ENCODE measurements at regions not wholly inside any gene's neighbourhood (a gene's known extent, or its start where the extent isn't known, plus 50 kb on each side); places are given as distances from the start of the nearest gene placed in this dataset.
A peak's percentile ranks its signal among the peaks of the same experiment; 100 is the strongest.

DNA sequence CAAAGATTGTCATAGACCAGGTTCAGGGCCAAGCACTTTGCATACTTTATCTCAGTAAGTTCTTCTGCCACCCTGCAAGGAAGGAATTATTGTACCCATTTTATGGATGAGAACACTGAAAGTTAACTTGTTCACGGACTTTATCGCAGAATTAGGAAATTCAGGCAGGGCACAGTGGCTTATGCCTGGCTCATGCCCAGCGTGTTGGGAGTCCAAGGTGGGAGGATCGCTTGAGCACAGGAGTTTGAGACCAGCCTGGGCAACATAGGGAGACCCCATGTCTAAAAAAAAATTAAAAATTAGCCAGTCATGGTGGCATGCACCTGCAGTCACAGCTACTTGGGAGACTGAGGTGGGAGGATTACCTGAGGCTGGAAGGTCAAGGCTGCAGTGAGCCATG is 72.4 kb downstream of the MFAP3 start:
- H3K27ac Mint-ChIP-seq (ENCODE audit: unreplicated experiment): no peak overlapping the region
- no peak for DNase-seq (ENCODE audit: low read depth, low spot score)
- no peaks in the 10 kb centered on the region for H3K36me3 Mint-ChIP-seq (ENCODE audit: low read depth)
- peaks cover 17% of the 10 kb centered on the region for H3K4me1 Mint-ChIP-seq
- no peaks in the 10 kb centered on the region for H3K9me3 Mint-ChIP-seq
- H3K4me3 Mint-ChIP-seq: no peak overlapping the region
- peaks cover 2% of the 10 kb centered on the region for H3K27me3 Mint-ChIP-seq (ENCODE audit: low read depth)
- TF ChIP-seq, protein P1, sequence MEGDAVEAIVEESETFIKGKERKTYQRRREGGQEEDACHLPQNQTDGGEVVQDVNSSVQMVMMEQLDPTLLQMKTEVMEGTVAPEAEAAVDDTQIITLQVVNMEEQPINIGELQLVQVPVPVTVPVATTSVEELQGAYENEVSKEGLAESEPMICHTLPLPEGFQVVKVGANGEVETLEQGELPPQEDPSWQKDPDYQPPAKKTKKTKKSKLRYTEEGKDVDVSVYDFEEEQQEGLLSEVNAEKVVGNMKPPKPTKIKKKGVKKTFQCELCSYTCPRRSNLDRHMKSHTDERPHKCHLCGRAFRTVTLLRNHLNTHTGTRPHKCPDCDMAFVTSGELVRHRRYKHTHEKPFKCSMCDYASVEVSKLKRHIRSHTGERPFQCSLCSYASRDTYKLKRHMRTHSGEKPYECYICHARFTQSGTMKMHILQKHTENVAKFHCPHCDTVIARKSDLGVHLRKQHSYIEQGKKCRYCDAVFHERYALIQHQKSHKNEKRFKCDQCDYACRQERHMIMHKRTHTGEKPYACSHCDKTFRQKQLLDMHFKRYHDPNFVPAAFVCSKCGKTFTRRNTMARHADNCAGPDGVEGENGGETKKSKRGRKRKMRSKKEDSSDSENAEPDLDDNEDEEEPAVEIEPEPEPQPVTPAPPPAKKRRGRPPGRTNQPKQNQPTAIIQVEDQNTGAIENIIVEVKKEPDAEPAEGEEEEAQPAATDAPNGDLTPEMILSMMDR (conservative IDR thresholded peaks at IDR 0.05): no peak

DNA sequence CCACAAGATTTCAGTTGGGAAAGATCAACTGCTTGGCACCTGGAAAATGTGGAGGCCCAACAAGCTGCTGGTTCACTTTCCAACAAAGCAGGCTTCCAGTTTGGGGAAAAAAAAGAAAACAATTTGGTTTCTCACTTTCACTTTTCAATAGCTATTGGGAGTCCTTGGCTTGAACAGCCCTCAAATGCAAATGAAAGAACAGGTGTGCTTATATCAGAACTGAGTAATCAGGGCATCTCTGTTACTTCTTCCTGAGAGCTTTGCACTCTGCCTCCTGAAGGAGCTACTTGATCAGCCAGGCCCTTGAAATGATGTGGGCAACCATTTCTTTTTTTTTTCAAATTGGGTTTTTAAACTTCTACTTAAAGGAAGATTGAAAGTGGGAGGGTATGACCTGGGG is 73.5 kb downstream of the MFAP3 start:
- Mint-ChIP-seq H3K36me3 (ENCODE audit: low read depth) (no peaks in the 10 kb centered on the region), H3K4me3 (no peak overlapping the region), H3K4me1 (peaks cover 14% of the 10 kb centered on the region), H3K27me3 (ENCODE audit: low read depth) (peaks cover 2% of the 10 kb centered on the region), H3K27ac (ENCODE audit: unreplicated experiment) (no peak overlapping the region), H3K9me3 (no peaks in the 10 kb centered on the region)
- TF ChIP-seq, protein P1 (conservative IDR thresholded peaks at IDR 0.05): no peak
- no peak for DNase-seq (ENCODE audit: low read depth, low spot score)

DNA sequence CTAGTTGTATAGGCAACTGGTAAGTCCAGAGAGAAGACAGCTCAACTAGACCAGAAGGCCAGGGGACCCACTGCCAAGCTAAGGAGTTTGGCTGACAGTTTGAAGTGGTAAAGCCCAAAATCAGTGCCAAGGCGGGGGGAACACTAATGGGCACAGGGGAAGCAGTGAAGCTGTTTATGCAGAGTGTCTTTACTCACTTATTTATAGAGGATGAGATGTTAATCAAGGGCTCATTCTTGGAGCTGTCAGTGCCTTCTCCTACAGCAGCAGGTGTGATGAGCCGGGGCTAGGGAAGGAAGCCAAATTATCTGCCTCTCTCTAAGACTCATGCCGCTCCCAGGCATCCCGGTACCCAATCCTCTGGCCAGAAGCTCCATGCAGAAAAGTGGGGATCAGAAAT is 75.2 kb upstream of the GALNT10 start:
- TF ChIP-seq, protein P1 (conservative IDR thresholded peaks at IDR 0.05): no peak
- Mint-ChIP-seq H3K36me3 (ENCODE audit: low read depth) (no peaks in the 10 kb centered on the region), H3K27me3 (ENCODE audit: low read depth) (no peaks in the 10 kb centered on the region), H3K4me3 (no peak overlapping the region), H3K4me1 (peaks cover 5% of the 10 kb centered on the region), H3K9me3 (no peaks in the 10 kb centered on the region), H3K27ac (ENCODE audit: unreplicated experiment) (no peak overlapping the region)
- DNase-seq (ENCODE audit: low read depth, low spot score): no peak

DNA sequence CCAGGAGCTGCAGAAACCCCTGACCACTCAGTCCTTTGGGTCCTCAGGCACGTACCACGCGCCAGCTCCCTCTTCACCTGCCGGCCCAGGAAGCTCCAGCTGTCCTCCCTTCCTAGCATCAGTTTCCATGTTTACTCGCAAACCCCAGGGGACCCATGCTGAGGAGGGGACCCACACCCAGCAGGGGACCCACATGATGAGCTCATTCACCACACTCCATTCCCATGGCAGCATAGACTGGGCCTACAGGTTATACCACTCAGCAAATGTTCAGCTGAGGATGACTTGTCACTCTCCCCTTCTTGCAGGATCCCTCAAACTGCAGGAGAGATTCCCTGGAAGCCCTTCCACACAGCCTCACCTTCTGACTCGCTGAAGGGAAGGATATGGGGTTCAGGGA is 73.5 kb upstream of the GALNT10 start:
- H3K4me1 Mint-ChIP-seq: no peaks in the 10 kb centered on the region
- no peak for DNase-seq (ENCODE audit: low read depth, low spot score)
- H3K36me3 Mint-ChIP-seq (ENCODE audit: low read depth): no peaks in the 10 kb centered on the region
- no peaks in the 10 kb centered on the region for H3K27me3 Mint-ChIP-seq (ENCODE audit: low read depth)
- no peak overlapping the region for H3K27ac Mint-ChIP-seq (ENCODE audit: unreplicated experiment)
- TF ChIP-seq, protein P1 (conservative IDR thresholded peaks at IDR 0.05): no peak
- no peaks in the 10 kb centered on the region for H3K9me3 Mint-ChIP-seq
- no peak overlapping the region for H3K4me3 Mint-ChIP-seq

DNA sequence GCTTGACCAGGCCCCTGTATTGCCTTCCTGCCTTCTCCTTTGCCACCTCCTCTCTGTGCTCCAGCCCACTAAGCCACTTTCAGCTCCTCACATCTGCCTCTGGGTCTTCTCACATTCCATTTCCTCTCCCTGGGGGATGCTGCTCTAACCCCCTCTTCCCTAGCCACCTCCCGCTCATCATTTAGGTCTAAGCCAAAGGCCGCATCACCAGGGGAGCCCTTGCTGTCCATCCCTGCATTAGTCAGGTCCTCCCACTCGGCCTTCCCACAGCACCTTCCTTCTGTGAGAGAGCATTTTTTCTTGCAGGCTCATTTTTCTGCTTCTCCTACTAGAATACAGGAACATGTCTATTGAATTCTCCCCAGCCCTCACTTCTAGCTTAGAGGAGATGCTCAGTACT is 72.6 kb upstream of the GALNT10 start:
- Mint-ChIP-seq H3K36me3 (ENCODE audit: low read depth) (no peaks in the 10 kb centered on the region), H3K9me3 (no peaks in the 10 kb centered on the region), H3K27me3 (ENCODE audit: low read depth) (no peaks in the 10 kb centered on the region), H3K4me3 (no peak overlapping the region), H3K27ac (ENCODE audit: unreplicated experiment) (peak overlapping the region; percentile 86), H3K4me1 (no peaks in the 10 kb centered on the region)
- no peak for DNase-seq (ENCODE audit: low read depth, low spot score)
- TF ChIP-seq, protein P1 (conservative IDR thresholded peaks at IDR 0.05): no peak

DNA sequence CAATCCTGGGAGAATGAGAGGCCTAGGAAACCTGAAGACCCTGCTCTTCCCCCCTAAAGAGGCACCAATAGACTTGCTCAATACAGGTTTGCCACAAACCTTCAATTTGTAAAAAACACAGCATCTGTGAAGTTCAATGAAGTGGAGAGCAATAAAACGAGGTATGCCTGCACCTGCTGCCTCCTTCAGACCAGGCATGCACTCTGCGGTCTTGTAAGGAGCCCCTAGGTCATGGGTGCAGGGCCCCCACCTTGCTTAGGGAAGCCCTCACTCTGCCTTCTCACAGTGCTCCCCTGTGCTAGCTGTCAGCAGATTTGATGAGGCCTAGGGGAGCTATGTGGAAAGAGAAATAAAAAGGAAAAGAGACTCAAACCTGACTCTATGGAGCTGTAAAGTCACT is 72.1 kb upstream of the GALNT10 start:
- TF ChIP-seq, protein P1 (conservative IDR thresholded peaks at IDR 0.05): no peak
- Mint-ChIP-seq H3K4me3 (no peak overlapping the region), H3K27ac (ENCODE audit: unreplicated experiment) (no peak overlapping the region), H3K9me3 (peaks cover 2% of the 10 kb centered on the region), H3K4me1 (no peaks in the 10 kb centered on the region), H3K27me3 (ENCODE audit: low read depth) (no peaks in the 10 kb centered on the region), H3K36me3 (ENCODE audit: low read depth) (peaks cover 2% of the 10 kb centered on the region)
- no peak for DNase-seq (ENCODE audit: low read depth, low spot score)
